ENCODE measurements at regions not wholly inside any gene's neighbourhood (a gene's known extent, or its start where the extent isn't known, plus 50 kb on each side); places are given as distances from the start of the nearest gene placed in this dataset.

- H3K9me3 ChIP-seq = peaks cover 0 to 13% (median 0%) of the 10 kb centered on the region in 12 donors
- no peak overlapping the region for H3K4me3 ChIP-seq
- H3K27me3 ChIP-seq = no peaks in the 10 kb centered on the region
- DNase-seq (no peak), ATAC-seq (no peak)
- no peak for TF ChIP-seq POLR2A (IDR thresholded peaks at IDR 0.05)
- no peak for TF ChIP-seq CTCF (IDR thresholded peaks at IDR 0.05)
- intact Hi-C loops (cut with DNase I) = no loop called here
- no peak overlapping the region for H3K27ac ChIP-seq
- H3K4me1 ChIP-seq = peaks cover 0 to 3% (median 0%) of the 10 kb centered on the region in 12 donors
- H3K36me3 ChIP-seq = no peaks in the 10 kb centered on the region
- WGBS, 4 donors = 86 to 89% (median 88%) methylated on average over 9 of the region's 9 CpGs
These were observed 131.5 kb upstream of the CTBP2 start for GRCh38 chr10:125291836-125292235.

GRCh38 chr10:125289461-125289860 lies 129.1 kb upstream of the CTBP2 start:
- no peak for TF ChIP-seq CTCF (IDR thresholded peaks at IDR 0.05)
- TF ChIP-seq POLR2A (IDR thresholded peaks at IDR 0.05) = no peak
- no peaks in the 10 kb centered on the region for H3K36me3 ChIP-seq

DNA sequence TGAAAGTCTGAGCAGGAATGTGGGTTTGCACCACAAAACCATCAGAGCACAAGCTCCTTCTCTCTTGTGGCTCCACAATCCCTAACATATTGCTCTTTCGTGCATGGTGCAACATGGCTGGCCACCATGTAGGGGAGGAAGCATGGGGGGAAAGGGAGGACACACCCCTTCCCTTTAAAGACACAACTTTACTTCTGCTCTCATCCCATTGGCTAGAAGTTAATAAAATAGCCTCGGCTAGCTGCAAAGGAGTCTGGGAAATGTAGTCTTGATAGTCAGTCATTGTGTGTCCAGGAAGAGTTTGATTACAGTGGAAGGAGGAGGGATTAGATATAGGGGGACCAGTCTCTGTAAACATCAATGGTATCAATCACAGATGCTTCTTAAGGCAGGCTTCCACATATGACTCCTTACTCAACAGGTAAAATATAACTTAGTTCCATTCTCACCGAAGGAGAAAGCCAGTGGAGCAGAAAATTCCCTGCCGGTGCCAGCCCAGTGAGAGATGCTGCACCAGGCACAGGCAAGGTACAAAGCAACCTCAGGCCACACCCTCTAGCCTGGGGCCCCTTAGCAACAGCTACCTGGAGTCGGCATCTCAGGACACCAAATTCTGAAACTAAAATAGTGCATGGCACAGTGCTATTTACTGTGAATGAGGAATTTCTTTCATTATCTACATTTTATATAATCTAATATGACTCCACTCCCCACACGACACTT lies 124.7 kb upstream of the CTBP2 start:
- TF ChIP-seq POLR2A (IDR thresholded peaks at IDR 0.05) (no peak), CTCF (IDR thresholded peaks at IDR 0.05) (no peak)
- no peak for DNase-seq
- H3K9me3 ChIP-seq = peaks cover 0 to 13% (median 0%) of the 10 kb centered on the region in 12 donors
- no peak overlapping the region for H3K27ac ChIP-seq
- peaks cover 0 to 17% (median 0%) of the 10 kb centered on the region in 9 donors for H3K27me3 ChIP-seq
- H3K4me3 ChIP-seq = no peak overlapping the region
- intact Hi-C loops (cut with DNase I) = no loop called here
- 76 to 80% (median 78%) methylated on average over 6 of the region's 6 CpGs for WGBS, 4 donors
- H3K36me3 ChIP-seq = no peaks in the 10 kb centered on the region
- no peaks in the 10 kb centered on the region for H3K4me1 ChIP-seq
- no peak for ATAC-seq

More at GRCh38 chr10:125289461-125289860, 129.1 kb upstream of the CTBP2 start:
- ATAC-seq (no peak), DNase-seq (no peak)
- whole genome bisulfite sequencing, 4 donors = 91 to 98% (median 93%) methylated on average over 1 of the region's 1 CpG
- H3K4me1 ChIP-seq = peaks cover 0 to 3% (median 0%) of the 10 kb centered on the region in 12 donors
- H3K4me3 ChIP-seq = no peak overlapping the region
- intact Hi-C loops (cut with DNase I) = no loop called here
- no peak overlapping the region for H3K27ac ChIP-seq
- peaks cover 0 to 12% (median 0%) of the 10 kb centered on the region in 9 donors for H3K27me3 ChIP-seq
- H3K9me3 ChIP-seq = peaks cover 0 to 13% (median 0%) of the 10 kb centered on the region in 12 donors

- Histone ChIP-seq H3K27ac (no peak overlapping the region), H3K4me3 (no peak overlapping the region), H3K9me3 (peaks cover 0 to 8% (median 0%) of the 10 kb centered on the region in 12 donors), H3K4me1 (no peaks in the 10 kb centered on the region), H3K36me3 (no peaks in the 10 kb centered on the region), H3K27me3 (peaks cover 0 to 17% (median 0%) of the 10 kb centered on the region in 9 donors)
- ATAC-seq (no peak), DNase-seq (no peak)
- TF ChIP-seq POLR2A (IDR thresholded peaks at IDR 0.05) = no peak
- no peak for TF ChIP-seq CTCF (IDR thresholded peaks at IDR 0.05)
- intact Hi-C loops (cut with DNase I) = no loop called here
- WGBS, 4 donors = 88 to 96% (median 94%) methylated on average over 11 of the region's 11 CpGs
These were observed 123.7 kb upstream of the CTBP2 start for GRCh38 chr10:125283836-125284614.
